AG04450 (cell line): ENCODE measurements at regions not wholly inside any gene's neighbourhood (a gene's known extent, or its start where the extent isn't known, plus 50 kb on each side); places are given as distances from the start of the nearest gene placed in this dataset.

Experiments used
- CTCF ChIA-PET: fragments of 300-600, 350-600 bp; formaldehyde crosslinking; extraction: SDS; loops from one replicate; lab custom pipeline; 2022; ENCODE audit warnings: antibody characterized with exemption, inconsistent platforms; lab: Charles Lee
- POLR2A ChIA-PET: fragments of 350-600 bp; formaldehyde crosslinking; extraction: SDS; loops from one replicate; lab custom pipeline; 2021; ENCODE audit warnings: antibody characterized with exemption, inconsistent platforms; lab: Yijun Ruan, JAX
- DNase-seq: peaks from one replicate; pipeline ENCODE4 v3.0.0-alpha.2; 2011; ENCODE audit warnings: low read depth, low spot score
- H3K27ac ChIP-seq: one replicate; pipeline ENCODE4 v1.5.1; 2012; ENCODE audit warnings: low read depth, low read length, control low read depth
- H3K27me3 ChIP-seq: one replicate; pipeline ENCODE4 v1.6.0; 2012; ENCODE audit warnings: low read length; ENCODE audit not compliant: control insufficient read depth, insufficient read depth
- H3K4me3 ChIP-seq: 2 replicates; pipeline ENCODE4 v1.5.1; 2011; ENCODE audit warnings: mild to moderate bottlenecking, low read depth, low read length, control low read depth
- H3K9me3 ChIP-seq: 2 replicates; pipeline ENCODE4 v1.5.1; 2012; ENCODE audit warnings: low read length; ENCODE audit not compliant: control insufficient read depth, insufficient read depth
- CTCF ChIP-seq: IDR thresholded peaks from 2 replicates; pipeline ENCODE4 v1.5.1; 2011; ENCODE audit warnings: low read depth, low read length, control low read depth, inconsistent platforms

- Histone ChIP-seq H3K27me3 (no peaks in the 10 kb centered on the region), H3K9me3 (no peaks in the 10 kb centered on the region; the same call in 1 of the 2 replicates), H3K4me3 (no peak overlapping the region), H3K27ac (peak overlapping the region; percentile 11)
- no peak for DNase-seq
- POLR2A ChIA-PET = interaction anchor here (0.8 to 2.1 kb wide), 6 partner anchors 9 to 157 kb away, joined by 3 to 16 read pairs (median 4); partner anchors contain the start of gene ACSL4
- CTCF ChIA-PET = interaction anchor here (0.6 to 3.2 kb wide), 6 partner anchors 9 to 386 kb away, joined by 3 to 27 read pairs (median 8); no protein-coding TSS in a partner anchor
- no peak for TF ChIP-seq CTCF
Observed at GRCh38 chrX:109871121-109871888, 131.6 kb upstream of the TMEM164 start.

- Histone ChIP-seq H3K27me3 (no peaks in the 10 kb centered on the region), H3K9me3 (no peaks in the 10 kb centered on the region; the same call in 1 of the 2 replicates), H3K27ac (peak overlapping the region; percentile 11), H3K4me3 (no peak overlapping the region)
- ChIA-PET CTCF (interaction anchor here (0.7 to 3.2 kb wide), 5 partner anchors 10 to 159 kb away, joined by 3 to 27 read pairs (median 14); no protein-coding TSS in a partner anchor), POLR2A (interaction anchor here (0.8 to 2.1 kb wide), 6 partner anchors 8 to 158 kb away, joined by 3 to 16 read pairs (median 4); partner anchors contain the start of gene ACSL4)
- peak; percentile 90 for DNase-seq
- no peak for TF ChIP-seq CTCF
Observed at GRCh38 chrX:109872021-109872732, 130.7 kb upstream of the TMEM164 start.

- ChIA-PET CTCF (interaction anchor here (3.2 kb wide), 1 partner anchor 17 kb away, joined by 27 read pairs; no protein-coding TSS in a partner anchor), POLR2A (no interaction called here)
- H3K27me3 ChIP-seq = no peaks in the 10 kb centered on the region
Observed at GRCh38 chrX:109873574-109873973, 129.3 kb upstream of the TMEM164 start.

GRCh38 chrX:109873983-109874382 is 128.9 kb upstream of the TMEM164 start:
- Histone ChIP-seq H3K4me3 (no peak overlapping the region), H3K27me3 (no peaks in the 10 kb centered on the region), H3K27ac (no peak overlapping the region), H3K9me3 (no peaks in the 10 kb centered on the region; the same call in 1 of the 2 replicates)
- ChIA-PET POLR2A (no interaction called here), CTCF (interaction anchor here (0.9 kb wide), 1 partner anchor 17 kb away, joined by 4 read pairs; no protein-coding TSS in a partner anchor)
- no peak for DNase-seq
- TF ChIP-seq CTCF = no peak

More at GRCh38 chrX:109873574-109873973, 129.3 kb upstream of the TMEM164 start:
- TF ChIP-seq CTCF = no peak
- no peak for DNase-seq
- no peak overlapping the region for H3K27ac ChIP-seq
- no peak overlapping the region for H3K4me3 ChIP-seq
- H3K9me3 ChIP-seq = no peaks in the 10 kb centered on the region; the same call in 1 of the 2 replicates
